ENCODE measurements at regions not wholly inside any gene's neighbourhood (a gene's known extent, or its start where the extent isn't known, plus 50 kb on each side); places are given as distances from the start of the nearest gene placed in this dataset.

GRCh38 chr5:143544606-143545005, 141.1 kb upstream of the NR3C1 start:
- H2AFZ ChIP-seq (ENCODE audit: low read length), result no peak overlapping the region
- no peak overlapping the region for H2AK5ac ChIP-seq (ENCODE audit: low read depth, low read length)
- no peak overlapping the region for H2BK20ac ChIP-seq (ENCODE audit: low read length)
- H3K56ac ChIP-seq (replicated peaks; ENCODE audit: insufficient read length, low read depth, low read length), result no peak overlapping the region
- no peaks in the 10 kb centered on the region for H3K36me3 ChIP-seq (ENCODE audit: control insufficient read depth in 2 of 4, insufficient read depth in 4 of 4, low read length in 3 of 4)
- H4K20me1 ChIP-seq (replicated peaks in 1 of 2; ENCODE audit: control insufficient read depth in 1 of 2, insufficient read depth in 2 of 2, low read length in 2 of 2), result no peaks in the 10 kb centered on the region
- H4K91ac ChIP-seq (replicated peaks; ENCODE audit: insufficient read length, low read length), result no peak overlapping the region
- no peak overlapping the region for H4K8ac ChIP-seq (ENCODE audit: extremely low read depth, insufficient read depth, low read length)
- FAIRE-seq (no peak), DNase-seq (ENCODE audit: low read depth in 1 of 2, low spot score in 2 of 2) (no peak)
- no peak overlapping the region for H3K9ac ChIP-seq (replicated peaks in 1 of 4; ENCODE audit: extremely low read depth in 1 of 4, low read depth in 3 of 4, low read length in 3 of 4)
- no peak overlapping the region for H4K5ac ChIP-seq (ENCODE audit: insufficient read length, low read depth, low read length)
- ChIA-PET POLR2A (ENCODE audit: partially characterized antibody) (no interaction called here), CTCF (ENCODE audit: partially characterized antibody) (no interaction called here)
- H3K4me2 ChIP-seq (ENCODE audit: insufficient read depth in 1 of 2, low read depth in 2 of 2, low read length in 2 of 2), result no peak overlapping the region
- no peak overlapping the region for H2BK5ac ChIP-seq (ENCODE audit: low read depth, low read length)
- H3K79me1 ChIP-seq (ENCODE audit: low read depth, low read length), result no peaks in the 10 kb centered on the region
- H3K9me3 ChIP-seq (ENCODE audit: insufficient read depth in 2 of 2, low read depth in 1 of 2, low read length in 1 of 2), result peaks cover 0 to 2% of the 10 kb centered on the region in 2 experiments; a peak in 1 of 4 replicates
- no peak overlapping the region for H3K23ac ChIP-seq (ENCODE audit: insufficient read length)
- H2BK12ac ChIP-seq (ENCODE audit: low read depth, low read length), result no peak overlapping the region
- no peak overlapping the region for H3K4me3 ChIP-seq (ENCODE audit: extremely low read depth in 1 of 4, insufficient read depth in 2 of 4, low read depth in 3 of 4, low read length in 4 of 4)
- H3K18ac ChIP-seq (ENCODE audit: extremely low read depth, low read length), result no peak overlapping the region
- H3K4ac ChIP-seq (replicated peaks; ENCODE audit: insufficient read length, low read depth, low read length), result no peak overlapping the region
- no peaks in the 10 kb centered on the region; a peak in 1 of 7 replicates for H3K4me1 ChIP-seq (replicated peaks in 1 of 4; ENCODE audit: control insufficient read depth in 3 of 4, insufficient read depth in 4 of 4, low read length in 3 of 4)
- no peak overlapping the region for H3K27ac ChIP-seq (ENCODE audit: low read depth, low read length)
- no peaks in the 10 kb centered on the region for H3K79me2 ChIP-seq (ENCODE audit: control insufficient read depth in 1 of 2, insufficient read depth in 2 of 2, low read length in 2 of 2)
- H3K27me3 ChIP-seq (replicated peaks in 1 of 4; ENCODE audit: control insufficient read depth in 3 of 4, extremely low read depth in 1 of 4, insufficient read depth in 3 of 4, low read length in 3 of 4), result no peaks in the 10 kb centered on the region
- no peaks in the 10 kb centered on the region for H3K23me2 ChIP-seq (ENCODE audit: low read depth, low read length)
- no peak overlapping the region for H2BK120ac ChIP-seq (replicated peaks; ENCODE audit: low read depth, low read length)
- H3K14ac ChIP-seq (ENCODE audit: insufficient read length), result no peak overlapping the region
- H2BK15ac ChIP-seq (ENCODE audit: low read length), result no peak overlapping the region
- TF ChIP-seq HDAC6 (IDR thresholded peaks at IDR 0.05; ENCODE audit: low read depth, low read length) (no peak), RBBP5 (IDR thresholded peaks at IDR 0.05; ENCODE audit: borderline replicate concordance, low read depth, low read length) (no peak), RNF2 (IDR thresholded peaks at IDR 0.05; ENCODE audit: borderline replicate concordance, low read depth, low read length, missing control alignments, poor library complexity, severe bottlenecking) (no peak), CHD1 (IDR thresholded peaks at IDR 0.05; ENCODE audit: low read depth, low read length) (no peak), BACH1 (IDR thresholded peaks at IDR 0.05; ENCODE audit: low read length) (no peak), MAFK (IDR thresholded peaks at IDR 0.05; ENCODE audit: low read depth, low read length) (no peak)
